Stimulated activated CD8-positive, alpha-beta memory T cell treated with anti-CD3 and anti-CD28 coated beads, Interleukin-15, amount 100 ng/mL, for 48 hours (primary cell): ENCODE measurements at regions not wholly inside any gene's neighbourhood (a gene's known extent, or its start where the extent isn't known, plus 50 kb on each side); places are given as distances from the start of the nearest gene placed in this dataset.
"Not testable (repeated sequence)": the region's sequence is repeated elsewhere in the genome, so short reads cannot be mapped to it uniquely, and the experiment has no call there.

Experiments
- DNase-seq, 2 donors: peaks; one replicate each; pipeline ENCODE4 v3.0.0-alpha.2; 2020; ENCODE audit warnings: low read depth in 2 of 2

DNA sequence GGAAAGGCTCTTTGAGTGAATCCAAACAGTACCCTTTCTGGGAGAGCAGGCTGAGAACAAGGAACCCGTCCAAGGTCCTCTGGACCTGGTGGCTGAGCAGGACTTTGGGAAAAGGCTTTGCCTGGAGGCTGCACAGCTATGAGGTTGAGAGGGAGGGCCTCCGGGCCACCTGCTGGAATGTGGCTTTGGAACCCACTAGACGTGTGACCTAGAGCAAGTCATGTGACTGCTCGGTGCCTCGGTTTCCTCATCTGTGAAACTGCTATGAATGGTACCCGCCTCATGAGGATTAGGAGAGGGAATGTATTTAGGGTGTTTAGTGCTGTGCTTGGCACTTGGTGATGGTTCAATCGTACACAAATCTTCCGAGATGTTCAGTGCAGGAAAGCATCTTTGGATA lies 50.4 kb downstream of the HAPSTR1 start:
- DNase-seq: no peak

DNA sequence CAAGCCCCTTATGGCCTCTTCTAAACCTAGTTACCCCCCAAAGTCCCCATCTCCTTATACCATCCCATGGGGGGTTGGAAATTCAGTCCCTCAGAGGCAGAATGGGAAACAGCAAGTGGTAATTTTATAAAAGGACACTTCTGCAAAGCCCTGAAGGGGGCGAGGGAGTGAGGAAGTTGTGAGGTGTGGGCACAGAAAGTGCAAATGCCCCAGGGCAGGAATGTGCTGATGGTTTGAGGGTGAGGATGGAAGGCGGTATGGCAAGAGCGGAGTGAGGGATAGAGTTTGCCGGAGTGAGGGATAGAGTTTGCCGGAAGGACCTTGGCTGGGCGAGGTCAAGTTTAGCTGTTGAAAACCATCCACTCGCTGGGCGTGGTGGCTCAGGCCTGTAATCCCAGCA lies 52.7 kb downstream of the HAPSTR1 start:
- no peak for DNase-seq

DNA sequence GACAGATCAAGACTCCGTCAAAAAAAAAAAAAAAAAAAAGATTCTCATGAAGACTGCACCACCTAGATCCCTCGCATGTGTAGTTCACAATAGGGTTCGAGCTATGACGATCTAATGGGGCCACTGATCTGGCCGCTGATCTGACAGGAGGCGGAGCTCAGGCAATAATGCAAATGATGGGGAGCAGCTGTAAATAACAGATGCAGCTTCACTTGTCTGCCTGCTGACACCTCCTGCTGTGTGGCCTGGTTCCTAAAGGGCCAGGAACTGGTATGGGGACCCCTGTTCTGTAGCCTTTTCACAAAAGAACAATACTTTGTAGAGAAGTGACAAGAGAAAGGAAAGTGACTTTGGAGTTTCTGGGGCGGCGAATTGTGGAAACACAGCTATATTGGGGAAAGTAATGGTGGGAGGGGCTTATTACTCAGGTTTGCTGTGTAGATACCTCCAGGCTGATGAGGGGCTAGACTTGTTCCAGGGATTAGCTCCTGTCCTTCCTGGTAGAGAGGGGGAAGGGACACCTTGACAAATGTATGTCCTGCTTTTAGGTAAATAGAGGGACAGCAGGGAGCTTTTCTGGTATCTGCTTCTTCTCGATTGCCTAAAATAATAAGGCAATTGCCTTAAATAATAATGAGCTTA lies 57.1 kb downstream of the HAPSTR1 start:
- no peak for DNase-seq

DNA sequence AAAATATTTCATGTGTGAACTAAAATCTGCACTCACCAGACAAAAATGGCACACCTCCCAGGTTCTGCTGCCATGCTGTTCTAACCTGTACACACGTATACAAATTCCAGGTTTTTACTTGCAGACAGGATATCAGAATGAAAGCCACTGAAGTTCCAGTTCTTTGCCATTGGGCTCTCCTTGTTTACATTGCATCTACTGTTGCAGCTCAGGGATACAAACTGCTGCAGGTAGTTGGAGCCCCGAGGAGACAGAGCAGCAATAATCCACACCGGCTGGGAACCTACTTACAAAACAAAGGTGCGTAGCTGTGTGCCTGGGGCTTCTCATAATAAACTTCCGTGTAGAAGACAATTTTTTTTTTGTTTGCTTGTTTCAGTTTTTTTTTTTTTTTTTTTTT lies 59.6 kb downstream of the HAPSTR1 start:
- no peak for DNase-seq

DNA sequence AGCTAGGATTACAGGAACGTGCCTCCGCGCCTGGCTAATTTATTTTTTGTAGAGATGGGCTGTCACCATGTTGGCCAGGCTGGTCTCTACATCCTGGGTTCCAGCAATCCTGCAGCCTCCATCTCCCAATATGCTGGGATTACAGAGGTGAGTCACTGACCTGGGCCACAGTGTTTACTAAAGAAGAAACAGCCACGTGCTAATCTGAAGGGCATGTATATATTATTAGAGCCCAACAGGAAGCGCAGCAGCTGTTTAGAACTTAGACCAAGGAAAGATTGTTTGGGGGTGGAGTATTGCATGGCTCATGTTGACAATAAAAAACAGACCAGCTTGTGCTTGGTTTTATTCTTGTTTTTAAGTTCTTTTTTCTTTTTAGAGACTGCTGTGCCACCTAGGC lies 60.2 kb downstream of the HAPSTR1 start:
- DNase-seq: no peak

DNA sequence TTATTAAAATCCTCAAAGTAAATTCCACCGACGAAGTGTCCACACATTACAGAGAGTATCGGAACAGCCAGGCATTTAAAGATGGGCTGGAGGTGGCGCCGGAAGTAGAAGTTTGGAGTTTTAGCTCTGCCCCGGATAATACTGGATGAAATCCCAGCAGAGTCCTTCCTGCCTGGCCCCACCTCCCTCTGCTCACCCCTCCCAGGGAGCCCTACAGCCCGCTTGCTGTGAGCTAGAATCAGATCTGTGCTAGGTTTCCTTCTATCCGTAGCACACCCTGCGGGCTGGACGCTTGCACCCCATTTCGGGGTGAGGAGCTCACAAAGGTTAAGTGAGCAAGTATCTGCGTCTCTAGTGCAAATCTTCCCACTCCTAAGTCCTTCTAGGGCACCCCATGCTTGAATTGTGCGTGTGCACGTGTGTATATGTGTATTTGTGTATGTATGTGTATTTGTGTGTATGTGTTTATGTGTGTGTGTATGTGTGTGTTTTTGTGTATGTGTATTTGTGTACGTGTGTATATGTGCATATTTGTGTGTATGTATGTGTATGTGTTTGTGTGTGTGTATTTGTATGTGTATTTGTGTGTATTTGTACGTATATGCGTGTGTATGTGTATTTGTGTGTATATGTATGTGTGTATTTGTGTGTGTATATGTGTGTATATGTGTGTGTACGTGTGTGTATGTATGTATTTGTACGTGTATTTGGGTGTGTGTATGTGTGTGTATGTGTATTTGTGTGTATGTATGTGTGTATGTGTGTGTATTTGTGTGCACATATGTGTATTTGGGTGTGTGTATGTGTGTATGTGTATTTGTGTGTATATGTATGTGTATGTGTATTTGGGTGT lies 61.4 kb downstream of the HAPSTR1 start:
- no peak for DNase-seq

DNA sequence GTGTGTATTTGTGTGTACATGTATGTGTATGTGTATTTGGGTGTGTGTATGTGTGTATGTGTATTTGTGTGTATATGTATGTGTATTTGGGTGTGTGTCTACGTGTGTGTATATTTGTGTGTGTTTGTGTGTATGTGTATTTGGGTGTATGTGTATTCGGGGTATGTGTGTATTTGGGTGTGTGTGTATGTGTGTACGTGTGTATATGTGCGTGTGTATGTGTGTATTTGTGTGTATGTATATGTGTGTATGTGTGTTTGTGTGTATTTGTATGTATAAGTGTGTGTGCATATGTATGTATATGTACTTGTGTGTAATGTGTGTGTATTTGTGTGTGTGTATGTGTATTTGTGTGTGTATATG lies 62.0 kb downstream of the HAPSTR1 start:
- no peak for DNase-seq

DNA sequence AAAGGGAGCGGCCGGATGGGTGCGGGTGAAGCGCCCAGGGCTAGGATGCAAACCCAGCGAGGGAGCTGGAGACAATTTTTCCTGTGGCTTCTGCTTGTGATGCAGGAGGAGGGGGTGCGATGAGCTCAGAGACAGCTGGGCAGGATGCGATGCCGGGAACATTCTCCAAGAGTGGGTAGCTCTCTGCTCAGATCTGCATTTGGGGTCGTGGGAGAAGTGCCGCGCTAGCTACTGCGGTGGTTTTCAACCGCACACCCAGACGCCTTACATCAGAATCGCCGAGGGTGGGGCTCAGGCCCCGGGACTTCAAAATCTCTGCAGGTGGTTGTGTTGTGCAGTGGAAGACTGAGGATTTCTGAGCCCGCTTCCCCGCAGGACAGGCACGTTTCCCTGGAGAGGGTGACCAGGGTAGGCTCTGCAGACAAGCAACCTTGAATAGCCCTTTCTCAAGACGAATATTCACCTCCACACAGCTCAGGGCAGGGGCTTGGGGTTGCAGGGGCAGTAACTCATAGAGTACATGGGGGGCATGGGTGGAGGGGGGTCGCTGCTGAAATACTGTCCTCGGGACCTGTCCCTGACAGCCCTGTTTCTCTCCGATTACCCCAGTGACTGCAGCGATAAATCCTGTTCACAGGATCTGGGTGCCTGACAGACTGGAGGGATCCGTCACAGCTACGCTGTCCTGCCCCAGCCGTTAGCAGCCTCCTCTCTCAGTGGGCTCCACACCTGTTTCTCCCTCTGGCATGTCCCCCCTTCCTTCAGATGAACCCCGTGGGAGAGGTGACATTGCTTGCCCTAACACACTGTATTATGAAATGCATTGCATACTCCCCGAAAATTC lies 63.3 kb downstream of the HAPSTR1 start:
- DNase-seq: no peak

DNA sequence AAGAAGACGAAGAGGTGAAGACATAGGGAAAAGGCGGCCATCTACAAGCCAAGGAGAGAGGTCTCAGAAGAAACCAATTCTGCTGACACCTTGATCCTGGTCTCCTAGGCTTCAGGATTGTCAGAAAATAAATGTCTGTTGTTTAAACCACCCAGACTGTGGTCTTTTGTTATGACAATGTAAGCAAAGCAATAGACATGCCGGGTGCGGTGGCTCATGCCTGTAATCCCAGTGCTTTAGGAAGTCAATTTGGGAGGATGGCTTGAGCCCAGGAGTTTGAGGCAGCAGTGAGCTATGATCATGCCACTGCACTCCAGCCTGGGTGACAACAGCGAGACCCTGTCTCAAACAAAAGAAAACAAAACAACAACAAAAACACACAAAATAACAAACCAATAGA lies 64.4 kb downstream of the HAPSTR1 start:
- no peak for DNase-seq

DNA sequence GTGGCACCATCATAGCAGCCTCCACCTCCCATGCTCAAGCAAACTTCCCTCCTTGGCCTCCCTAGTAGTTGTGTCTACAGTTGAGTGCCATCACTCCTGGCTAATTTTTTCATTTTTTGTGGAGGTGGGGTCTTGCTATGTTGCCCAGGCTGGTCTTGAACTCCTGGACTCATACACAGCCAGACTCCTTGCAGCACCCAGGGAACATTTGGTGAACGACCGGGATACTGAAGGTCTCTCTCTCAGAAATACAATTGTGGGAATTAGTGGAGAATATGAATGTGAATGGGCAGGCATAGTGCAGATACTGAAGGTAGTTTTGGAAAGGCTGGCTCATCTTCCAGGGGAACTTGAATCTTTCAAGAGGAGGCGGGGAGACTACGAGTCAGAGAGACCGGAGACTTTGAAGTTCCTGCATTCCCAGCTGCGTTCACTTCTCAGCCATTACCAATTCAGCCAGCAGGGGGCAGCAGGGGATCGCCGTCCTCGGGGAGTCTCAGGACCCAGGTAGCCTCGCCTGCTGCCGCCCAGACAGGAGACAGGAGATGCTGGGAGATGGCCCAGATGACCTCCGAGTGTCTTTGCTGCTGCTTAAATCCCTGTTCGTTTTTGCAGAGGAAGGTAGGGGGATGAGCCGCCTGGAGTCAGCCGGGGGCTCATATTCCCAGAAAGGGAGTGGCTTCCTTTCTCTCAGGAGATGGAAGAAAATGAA lies 68.6 kb downstream of the HAPSTR1 start:
- peak; percentile 12 for DNase-seq

DNA sequence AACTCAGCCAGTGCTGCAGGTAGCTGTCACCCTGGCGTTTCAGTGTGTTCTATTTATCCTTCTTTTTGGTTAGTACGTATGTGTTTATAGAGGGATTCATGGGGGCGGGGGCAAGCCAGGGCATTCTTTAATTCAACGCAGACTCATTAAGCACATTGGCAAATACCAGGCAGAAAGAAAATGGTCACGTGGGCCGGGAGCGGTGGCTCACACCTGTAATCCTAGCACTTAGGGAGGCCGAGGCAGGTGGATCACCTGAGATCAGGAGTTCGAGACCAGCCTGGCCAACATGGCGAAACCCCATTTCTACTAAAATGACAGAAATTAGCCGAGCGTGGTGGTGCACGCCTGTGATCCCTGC lies 69.1 kb downstream of the HAPSTR1 start:
- DNase-seq: no peak

DNA sequence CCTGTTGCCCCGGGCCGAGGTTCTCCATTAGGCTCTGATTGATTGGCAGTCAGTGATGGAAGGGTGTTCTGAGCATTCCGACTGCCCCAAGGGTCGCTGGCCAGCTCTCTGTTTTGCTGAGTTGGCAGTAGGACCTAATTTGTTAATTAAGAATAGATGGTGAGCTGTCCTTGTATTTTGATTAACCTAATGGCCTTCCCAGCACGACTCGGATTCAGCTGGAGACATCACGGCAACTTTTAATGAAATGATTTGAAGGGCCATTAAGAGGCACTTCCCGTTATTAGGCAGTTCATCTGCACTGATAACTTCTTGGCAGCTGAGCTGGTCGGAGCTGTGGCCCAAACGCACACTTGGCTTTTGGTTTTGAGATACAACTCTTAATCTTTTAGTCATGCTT lies 74.2 kb downstream of the HAPSTR1 start:
- no peak for DNase-seq

DNA sequence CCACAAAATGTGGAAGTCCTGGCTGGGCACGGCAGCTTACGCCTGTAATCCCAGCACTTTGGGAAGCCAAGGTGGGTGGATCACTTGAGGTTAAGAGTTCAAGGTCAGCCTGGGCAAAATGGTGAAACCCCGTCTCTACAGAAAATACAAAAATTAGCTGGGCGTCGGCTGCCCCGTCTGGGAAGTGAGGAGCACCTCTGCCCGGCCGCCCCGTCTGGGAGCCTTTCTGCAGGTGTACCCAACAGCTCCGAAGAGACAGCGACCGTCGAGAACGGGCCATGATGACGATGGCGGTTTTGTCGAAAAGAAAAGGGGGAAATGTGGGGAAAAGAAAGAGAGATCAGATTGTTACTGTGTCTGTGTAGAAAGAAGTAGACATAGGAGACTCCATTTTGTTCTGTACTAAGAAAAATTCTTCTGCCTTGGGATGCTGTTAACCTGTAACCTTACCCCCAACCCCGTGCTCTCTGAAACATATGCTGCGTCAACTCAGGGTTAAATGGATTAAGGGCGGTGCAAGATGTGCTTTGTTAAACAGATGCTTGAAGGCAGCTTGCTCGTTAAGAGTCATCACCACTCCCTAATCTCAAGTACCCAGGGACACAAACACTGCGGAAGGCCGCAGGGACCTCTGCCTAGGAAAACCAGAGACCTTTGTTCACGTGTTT lies 75.0 kb downstream of the HAPSTR1 start:
- DNase-seq: not testable (repeated sequence)

DNA sequence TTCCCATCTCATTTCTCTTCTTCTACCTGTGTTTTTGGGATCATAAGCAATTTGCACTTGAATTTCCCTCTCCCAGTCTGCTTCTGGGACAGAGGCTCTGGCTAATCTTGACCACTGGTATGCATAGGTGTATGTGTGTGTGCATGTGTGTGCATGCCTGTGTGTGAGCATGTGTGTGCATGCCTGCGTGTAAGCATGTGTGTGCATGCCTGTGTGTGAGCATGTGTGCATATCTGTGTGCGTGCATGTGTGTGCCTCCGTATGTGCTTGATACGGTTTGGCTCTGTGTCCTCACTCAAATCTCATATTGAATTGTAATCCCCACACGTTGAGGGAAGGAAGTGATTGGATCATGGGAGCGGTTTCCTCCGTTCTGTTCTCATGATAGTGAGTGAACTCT lies 77.7 kb downstream of the HAPSTR1 start:
- DNase-seq: no peak

DNA sequence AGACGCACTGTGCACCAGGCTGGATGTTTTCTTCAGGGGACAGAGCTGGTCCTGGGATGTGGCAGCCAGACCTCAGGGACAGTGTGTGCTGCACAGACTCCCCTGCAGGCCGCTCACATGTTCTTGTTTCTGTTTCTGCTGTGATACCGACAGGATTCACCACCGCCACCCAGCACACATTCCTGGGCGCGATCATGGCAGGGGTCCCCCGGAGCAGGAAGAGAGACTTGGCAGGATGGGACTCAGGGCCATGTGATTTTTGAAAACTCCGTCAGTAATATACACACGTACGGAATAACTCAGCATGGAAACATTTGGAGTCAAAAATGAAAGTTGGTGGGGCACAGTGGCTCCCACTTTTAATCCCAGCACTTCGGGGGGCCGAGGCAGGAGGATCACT lies 79.0 kb downstream of the HAPSTR1 start:
- no peak for DNase-seq

DNA sequence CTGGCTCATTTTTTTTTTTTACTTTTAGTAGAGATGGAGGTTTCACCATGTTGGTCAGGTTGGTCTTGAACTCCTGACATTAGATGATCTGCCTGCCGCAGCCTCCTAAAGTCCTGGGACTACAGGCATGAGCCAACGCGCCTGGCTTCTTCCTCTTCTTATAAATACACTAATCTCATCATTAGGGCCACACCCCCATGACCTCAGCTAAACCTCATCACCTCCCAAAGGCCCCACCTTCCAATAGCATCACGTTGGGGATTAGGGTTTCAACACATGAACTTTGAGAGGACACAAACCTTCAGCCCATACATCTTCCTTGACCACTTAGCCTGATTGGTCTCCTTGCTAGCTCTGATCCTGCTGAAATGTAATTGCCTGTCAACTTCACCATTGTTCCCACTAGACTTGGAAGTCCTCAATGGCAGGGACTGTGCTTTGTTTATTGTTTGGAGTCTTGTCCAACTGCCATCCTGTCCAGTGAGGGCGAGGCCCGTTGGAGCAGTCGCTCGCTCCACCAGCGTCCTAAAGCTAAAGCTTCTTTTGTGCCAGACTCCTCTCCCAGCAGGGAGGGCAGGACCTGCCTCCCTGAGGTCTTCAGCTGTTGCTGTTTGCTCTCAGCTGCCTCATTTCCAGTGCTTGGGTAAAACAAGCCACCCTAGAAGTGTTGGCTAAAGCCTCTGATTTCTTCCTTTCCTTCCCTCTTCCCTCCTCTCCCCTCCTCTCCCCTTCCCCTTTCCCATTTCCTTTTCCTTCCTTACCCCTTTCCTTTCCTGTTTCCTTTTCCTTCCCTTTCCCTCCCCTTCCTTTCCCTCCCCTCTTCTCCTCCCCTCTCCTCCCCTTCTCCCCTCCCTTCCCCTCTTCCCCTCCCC lies 85.3 kb downstream of the HAPSTR1 start:
- no peak for DNase-seq

DNA sequence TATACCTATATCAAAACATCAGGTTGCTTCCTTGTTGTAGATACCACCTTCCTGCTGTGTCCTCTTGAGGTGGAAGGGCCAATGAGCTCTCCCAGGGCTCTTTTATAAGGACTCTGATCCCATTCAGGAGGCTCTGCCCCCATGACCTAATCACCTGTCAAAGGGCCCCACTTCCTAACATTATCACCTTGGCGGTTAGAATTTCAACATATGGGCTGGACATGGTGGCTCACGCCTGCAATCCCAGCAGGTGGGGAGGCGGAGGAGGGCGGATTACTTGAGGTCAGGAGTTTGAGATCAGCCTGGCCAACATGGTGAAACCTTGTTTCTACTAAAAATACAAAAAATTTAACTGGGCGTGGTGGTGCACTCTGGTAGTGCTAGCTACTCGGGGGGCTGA lies 86.4 kb downstream of the HAPSTR1 start:
- DNase-seq: no peak

DNA sequence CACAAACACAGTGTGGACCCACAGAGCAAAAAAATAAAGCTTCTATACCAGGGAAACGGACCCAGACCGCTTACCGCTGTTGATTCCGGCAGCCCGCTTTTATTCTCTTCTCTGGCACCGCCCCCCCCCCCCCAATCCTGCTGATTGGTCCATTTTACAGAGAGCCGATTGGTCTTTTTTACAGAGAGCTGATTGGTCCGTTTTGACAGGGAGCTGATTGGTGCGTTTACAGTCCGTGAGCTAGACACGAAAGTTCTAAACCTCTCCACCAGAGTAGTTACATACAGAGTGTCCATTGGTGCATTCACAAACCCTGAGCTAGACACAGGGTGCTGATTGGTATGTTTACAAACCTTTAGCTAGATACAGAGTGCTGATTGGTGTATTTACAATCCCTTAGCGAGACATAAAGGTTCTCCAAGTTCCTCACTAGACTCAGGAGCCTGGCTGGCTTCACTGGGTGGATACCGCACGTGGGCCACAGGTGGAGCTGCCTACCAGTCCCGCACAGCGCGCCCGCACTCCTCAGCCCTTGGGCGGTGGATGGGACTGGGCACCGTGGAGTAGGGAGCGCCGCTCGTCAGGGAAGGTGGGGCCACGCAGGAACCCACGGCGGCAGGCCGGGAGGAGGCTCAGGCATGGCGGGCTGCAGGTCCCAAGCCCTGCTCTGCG lies 92.4 kb downstream of the HAPSTR1 start:
- no peak for DNase-seq

DNA sequence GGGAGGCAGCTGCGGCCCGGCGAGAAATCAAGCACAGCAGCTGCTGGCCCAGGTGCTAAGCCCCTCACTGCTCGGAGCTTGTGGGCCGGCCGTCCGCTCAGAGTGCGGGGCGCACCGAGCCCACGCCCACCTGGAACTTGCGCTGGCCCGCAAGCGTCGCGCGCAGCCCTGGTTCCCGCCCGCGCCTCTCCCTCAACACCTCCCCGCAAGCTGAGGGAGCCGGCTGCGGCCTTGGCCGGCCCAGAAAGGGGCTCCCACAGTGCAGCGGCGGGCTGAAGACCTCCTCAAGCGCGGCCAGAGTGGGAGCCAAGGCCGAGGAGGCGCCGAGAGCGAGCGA lies 92.9 kb downstream of the HAPSTR1 start:
- DNase-seq: no peak

DNA sequence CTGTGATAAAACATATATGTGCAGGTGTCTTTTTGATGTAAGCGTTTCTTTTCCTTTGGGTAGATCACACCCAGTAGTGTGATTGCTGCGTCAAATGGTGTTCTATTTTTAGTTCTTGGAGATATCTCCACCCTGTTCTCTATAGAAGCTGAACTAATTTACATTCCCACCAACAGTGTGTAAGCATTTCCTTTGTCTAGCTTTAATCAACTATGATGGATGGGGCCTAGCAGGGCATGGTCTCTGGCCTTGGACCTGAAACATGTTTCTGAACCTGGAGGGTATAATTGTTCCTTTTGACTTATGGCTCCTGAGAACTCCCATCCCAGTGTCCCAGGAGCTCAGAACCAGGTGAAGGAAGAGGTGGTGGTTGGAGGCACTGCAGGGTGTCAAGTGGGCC lies 93.9 kb downstream of the HAPSTR1 start:
- DNase-seq: no peak
